ENCODE measurements at regions not wholly inside any gene's neighbourhood (a gene's known extent, or its start where the extent isn't known, plus 50 kb on each side); places are given as distances from the start of the nearest gene placed in this dataset.

DNA sequence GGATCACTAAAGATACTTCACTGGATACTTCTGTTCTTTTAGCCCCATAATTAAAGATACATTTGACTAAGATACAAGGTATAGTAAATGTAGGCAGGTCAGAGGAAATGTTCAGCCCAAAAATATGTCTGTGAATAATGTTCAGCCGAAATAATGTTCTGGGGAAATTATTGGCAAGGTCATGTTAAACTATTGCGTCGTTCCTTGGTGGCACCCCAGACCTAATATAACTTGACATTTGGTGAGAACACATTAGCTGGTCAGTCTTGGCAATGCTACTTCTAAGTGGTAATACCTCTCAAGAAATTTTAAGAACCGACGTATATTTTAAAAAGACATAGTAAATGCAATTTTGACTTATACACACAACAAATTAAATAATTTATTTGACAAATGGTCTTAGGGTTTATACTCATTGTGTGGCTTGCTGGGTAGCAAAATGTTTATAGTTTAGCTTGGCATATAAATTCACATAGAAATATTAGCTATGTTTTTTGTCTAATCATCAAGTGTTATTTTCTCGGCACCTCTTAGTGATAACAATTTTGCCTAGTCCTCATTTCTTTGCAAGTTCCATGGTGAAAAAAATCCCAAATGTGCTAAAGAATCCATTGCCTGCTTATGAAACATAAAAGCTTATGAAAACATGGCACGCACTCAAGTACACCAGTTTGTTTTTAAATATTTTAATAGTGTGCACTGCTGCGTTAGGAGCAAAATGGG lies 270.3 kb upstream of the NEBL start:
- POLR2A ChIA-PET, result no interaction called here
- CTCF ChIA-PET, result no interaction called here
- no peaks in the 10 kb centered on the region for H3K9me3 ChIP-seq (replicated peaks; ENCODE audit: control insufficient read depth, insufficient read depth, low read length)
- BruUV-seq (replicated peaks), result no TSS peak
- no peak for FAIRE-seq
- no peak overlapping the region for H2AFZ ChIP-seq (ENCODE audit: control insufficient read depth, low read depth, low read length)
- no peaks in the 10 kb centered on the region for H4K20me1 ChIP-seq (ENCODE audit: control insufficient read depth, insufficient read depth)
- H3K36me3 ChIP-seq (ENCODE audit: control insufficient read depth in 2 of 2, insufficient read depth in 2 of 2, low read length in 1 of 2), result no peaks in the 10 kb centered on the region
- no peak overlapping the region for H3K9ac ChIP-seq (ENCODE audit: control insufficient read depth, insufficient read depth, low read length)
- ATAC-seq, result no peak
- SMC1A ChIA-PET (ENCODE audit: uncharacterized antibody, unreplicated experiment), result interaction anchor here (0.8 kb wide), 1 partner anchor 185 kb away, joined by 3 read pairs; no protein-coding TSS in a partner anchor
- H3K4me2 ChIP-seq (ENCODE audit: control insufficient read depth, insufficient read depth), result no peak overlapping the region
- no peak for DNase-seq (ENCODE audit: low read depth, low spot score)
- intact Hi-C loops (cut with micrococcal nuclease; ENCODE audit: unreplicated experiment) (no loop called here), in situ Hi-C loops (cut with MboI) (no loop called here)
- no peaks in the 10 kb centered on the region for H3K4me1 ChIP-seq (ENCODE audit: control insufficient read depth, insufficient read depth, low read length)
- H3K79me2 ChIP-seq (ENCODE audit: control insufficient read depth, insufficient read depth, low read length), result no peaks in the 10 kb centered on the region
- H3K4me3 ChIP-seq, result no peak overlapping the region
- H3K27ac ChIP-seq (ENCODE audit: control insufficient read depth, insufficient read depth), result no peak overlapping the region
- WGBS (ENCODE audit: insufficient coverage, insufficient replicate concordance, low lambda C conversion rate, missing lambda C conversion rate), result 67% methylated on average over 8 of the region's 8 CpGs
- H3K27me3 ChIP-seq (replicated peaks in 1 of 2; ENCODE audit: control insufficient read depth in 2 of 2, insufficient read depth in 2 of 2, low read length in 1 of 2), result peaks cover 0 to 7% of the 10 kb centered on the region in 2 experiments; a peak in 3 of 4 replicates
- RAD21 ChIA-PET (ENCODE audit: unreplicated experiment), result no interaction called here
- TF ChIP-seq KLF5 (IDR thresholded peaks at IDR 0.05; ENCODE audit: partially characterized antibody) (no peak), TCF3 (IDR thresholded peaks at IDR 0.05; ENCODE audit: borderline replicate concordance, insufficient read depth, low read depth, low read length) (no peak), MTA2 (IDR thresholded peaks at IDR 0.05; ENCODE audit: low read depth) (no peak)

DNA sequence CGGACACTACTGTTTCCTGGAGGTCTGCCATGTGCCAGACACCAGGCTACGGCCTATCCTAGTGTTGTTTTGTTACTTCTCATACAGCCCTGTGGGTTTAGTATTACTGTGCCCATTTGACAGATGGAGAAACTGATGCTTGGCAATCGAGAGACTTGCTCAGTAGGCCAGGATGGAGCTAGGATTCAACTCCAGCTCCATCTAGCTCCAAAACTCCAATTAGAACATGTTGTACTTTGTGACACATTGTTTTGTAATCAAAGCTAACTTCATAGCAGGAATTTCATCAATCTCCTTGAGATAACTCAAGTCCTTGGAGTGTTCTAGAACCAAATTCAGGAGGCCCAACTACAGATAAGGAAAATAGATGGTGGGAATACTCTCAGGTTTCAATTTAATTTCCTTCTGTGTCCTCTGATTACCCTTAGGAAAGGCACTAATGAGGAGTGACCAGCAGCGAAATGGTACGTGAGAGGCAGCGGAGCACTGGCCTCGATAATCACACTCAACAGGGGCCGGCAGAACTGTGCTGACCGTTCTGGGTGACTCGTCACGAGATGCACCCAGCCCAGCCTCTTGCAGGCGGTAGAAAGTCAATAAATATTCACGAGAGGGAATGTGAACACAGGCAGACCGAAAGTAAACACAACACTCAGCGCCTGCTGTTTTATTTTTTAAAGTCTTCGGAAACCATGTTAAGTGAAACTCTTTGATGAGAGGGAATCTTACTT lies 269.6 kb upstream of the NEBL start:
- H3K4me1 ChIP-seq (ENCODE audit: control insufficient read depth, insufficient read depth, low read length), result no peaks in the 10 kb centered on the region
- H3K27ac ChIP-seq (ENCODE audit: control insufficient read depth, insufficient read depth), result no peak overlapping the region
- H2AFZ ChIP-seq (ENCODE audit: control insufficient read depth, low read depth, low read length), result no peak overlapping the region
- no TSS peak for BruUV-seq (replicated peaks)
- 48% methylated on average over 16 of the region's 16 CpGs for WGBS (ENCODE audit: insufficient coverage, insufficient replicate concordance, low lambda C conversion rate, missing lambda C conversion rate)
- ATAC-seq (no peak), FAIRE-seq (no peak), DNase-seq (ENCODE audit: low read depth, low spot score) (no peak)
- no peaks in the 10 kb centered on the region for H3K9me3 ChIP-seq (replicated peaks; ENCODE audit: control insufficient read depth, insufficient read depth, low read length)
- SMC1A ChIA-PET (ENCODE audit: uncharacterized antibody, unreplicated experiment), result no interaction called here
- intact Hi-C loops (cut with micrococcal nuclease; ENCODE audit: unreplicated experiment), result no loop called here
- no peaks in the 10 kb centered on the region for H3K79me2 ChIP-seq (ENCODE audit: control insufficient read depth, insufficient read depth, low read length)
- no peak overlapping the region for H3K4me2 ChIP-seq (ENCODE audit: control insufficient read depth, insufficient read depth)
- H4K20me1 ChIP-seq (ENCODE audit: control insufficient read depth, insufficient read depth), result no peaks in the 10 kb centered on the region
- H3K27me3 ChIP-seq (replicated peaks in 1 of 2; ENCODE audit: control insufficient read depth in 2 of 2, insufficient read depth in 2 of 2, low read length in 1 of 2), result peaks cover 0 to 1% of the 10 kb centered on the region in 2 experiments; a peak in 1 of 4 replicates
- RAD21 ChIA-PET (ENCODE audit: unreplicated experiment), result no interaction called here
- POLR2A ChIA-PET, result no interaction called here
- H3K36me3 ChIP-seq (ENCODE audit: control insufficient read depth in 2 of 2, insufficient read depth in 2 of 2, low read length in 1 of 2), result no peaks in the 10 kb centered on the region
- in situ Hi-C loops (cut with MboI), result no loop called here
- no peak overlapping the region for H3K9ac ChIP-seq (ENCODE audit: control insufficient read depth, insufficient read depth, low read length)
- CTCF ChIA-PET, result no interaction called here
- no peak overlapping the region for H3K4me3 ChIP-seq
- TF ChIP-seq BHLHE40 (IDR thresholded peaks at IDR 0.05; ENCODE audit: borderline replicate concordance in 1 of 2, low read depth in 2 of 2, low read length in 1 of 2), result no peak
- no peak for TF ChIP-seq ZNF217 (IDR thresholded peaks at IDR 0.05)
- no peak for TF ChIP-seq JUNB (IDR thresholded peaks at IDR 0.05)
- no peak for TF ChIP-seq NFYB (IDR thresholded peaks at IDR 0.05; ENCODE audit: insufficient read depth, low read depth, low read length)
- TF ChIP-seq, protein P1, sequence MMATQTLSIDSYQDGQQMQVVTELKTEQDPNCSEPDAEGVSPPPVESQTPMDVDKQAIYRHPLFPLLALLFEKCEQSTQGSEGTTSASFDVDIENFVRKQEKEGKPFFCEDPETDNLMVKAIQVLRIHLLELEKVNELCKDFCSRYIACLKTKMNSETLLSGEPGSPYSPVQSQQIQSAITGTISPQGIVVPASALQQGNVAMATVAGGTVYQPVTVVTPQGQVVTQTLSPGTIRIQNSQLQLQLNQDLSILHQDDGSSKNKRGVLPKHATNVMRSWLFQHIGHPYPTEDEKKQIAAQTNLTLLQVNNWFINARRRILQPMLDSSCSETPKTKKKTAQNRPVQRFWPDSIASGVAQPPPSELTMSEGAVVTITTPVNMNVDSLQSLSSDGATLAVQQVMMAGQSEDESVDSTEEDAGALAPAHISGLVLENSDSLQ (IDR thresholded peaks at IDR 0.05), result no peak
- TF ChIP-seq ESRRA (IDR thresholded peaks at IDR 0.05; ENCODE audit: low read length), result no peak
- TF ChIP-seq, protein P2, sequence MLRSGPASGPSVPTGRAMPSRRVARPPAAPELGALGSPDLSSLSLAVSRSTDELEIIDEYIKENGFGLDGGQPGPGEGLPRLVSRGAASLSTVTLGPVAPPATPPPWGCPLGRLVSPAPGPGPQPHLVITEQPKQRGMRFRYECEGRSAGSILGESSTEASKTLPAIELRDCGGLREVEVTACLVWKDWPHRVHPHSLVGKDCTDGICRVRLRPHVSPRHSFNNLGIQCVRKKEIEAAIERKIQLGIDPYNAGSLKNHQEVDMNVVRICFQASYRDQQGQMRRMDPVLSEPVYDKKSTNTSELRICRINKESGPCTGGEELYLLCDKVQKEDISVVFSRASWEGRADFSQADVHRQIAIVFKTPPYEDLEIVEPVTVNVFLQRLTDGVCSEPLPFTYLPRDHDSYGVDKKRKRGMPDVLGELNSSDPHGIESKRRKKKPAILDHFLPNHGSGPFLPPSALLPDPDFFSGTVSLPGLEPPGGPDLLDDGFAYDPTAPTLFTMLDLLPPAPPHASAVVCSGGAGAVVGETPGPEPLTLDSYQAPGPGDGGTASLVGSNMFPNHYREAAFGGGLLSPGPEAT (IDR thresholded peaks at IDR 0.05; ENCODE audit: low read depth), result no peak
- TF ChIP-seq FOXK2 (IDR thresholded peaks at IDR 0.05), result no peak
- TF ChIP-seq BRCA1 (IDR thresholded peaks at IDR 0.05; ENCODE audit: low read depth, low read length), result no peak
- TF ChIP-seq ZNF274 (IDR thresholded peaks at IDR 0.05; ENCODE audit: insufficient read depth, insufficient read length), result no peak
- TF ChIP-seq EGR1 (IDR thresholded peaks at IDR 0.05; ENCODE audit: borderline replicate concordance in 1 of 2, low read depth in 2 of 2, low read length in 2 of 2), result no peak
